ENCODE measurements at regions not wholly inside any gene's neighbourhood (a gene's known extent, or its start where the extent isn't known, plus 50 kb on each side); places are given as distances from the start of the nearest gene placed in this dataset.
"Not testable (repeated sequence)": the region's sequence is repeated elsewhere in the genome, so short reads cannot be mapped to it uniquely, and the experiment has no call there.

DNA sequence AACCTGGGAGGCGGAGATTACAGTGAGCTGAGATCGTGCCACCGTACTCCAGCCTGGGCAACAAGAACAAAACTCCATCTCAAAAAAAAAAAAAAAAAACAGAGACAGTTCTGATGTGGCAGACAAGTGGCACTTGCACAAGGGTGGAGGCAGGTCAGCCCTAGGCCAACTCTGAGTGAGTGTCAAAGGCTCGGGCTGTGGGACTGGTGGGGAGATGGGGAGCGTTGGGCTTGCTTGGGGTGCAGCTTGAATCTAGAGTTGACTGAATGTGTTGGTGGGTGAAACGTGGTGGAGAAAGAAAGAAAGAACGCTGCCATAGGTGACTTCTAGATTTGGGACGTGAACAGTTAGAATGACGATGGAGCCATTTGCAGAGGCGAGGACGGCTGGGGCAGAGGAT, 121.3 kb upstream of the SPACA7 start:
- no peaks in the 10 kb centered on the region for H3K36me3 ChIP-seq (ENCODE audit: insufficient read depth, low read length)
- H3K27me3 ChIP-seq (ENCODE audit: insufficient read depth, low read length) = no peaks in the 10 kb centered on the region
- no peak overlapping the region for H3K4me3 ChIP-seq (ENCODE audit: low read length)
- peaks cover 2% of the 10 kb centered on the region for H3K9me3 ChIP-seq (ENCODE audit: low read length)
- H3K4me1 ChIP-seq (ENCODE audit: insufficient read depth, low read length) = no peaks in the 10 kb centered on the region
- H2AFZ ChIP-seq (ENCODE audit: low read depth, low read length) = no peak overlapping the region

- no peaks in the 10 kb centered on the region for H3K4me1 ChIP-seq (ENCODE audit: insufficient read depth, low read length)
- H3K4me3 ChIP-seq (ENCODE audit: low read length) = no peak overlapping the region
- peaks cover 2% of the 10 kb centered on the region for H3K9me3 ChIP-seq (ENCODE audit: low read length)
- no peaks in the 10 kb centered on the region for H3K36me3 ChIP-seq (ENCODE audit: insufficient read depth, low read length)
- H2AFZ ChIP-seq (ENCODE audit: low read depth, low read length) = no peak overlapping the region
- no peaks in the 10 kb centered on the region for H3K27me3 ChIP-seq (ENCODE audit: insufficient read depth, low read length)
Measured at GRCh38 chr13:112255550-112256120, 120.5 kb upstream of the SPACA7 start.

DNA sequence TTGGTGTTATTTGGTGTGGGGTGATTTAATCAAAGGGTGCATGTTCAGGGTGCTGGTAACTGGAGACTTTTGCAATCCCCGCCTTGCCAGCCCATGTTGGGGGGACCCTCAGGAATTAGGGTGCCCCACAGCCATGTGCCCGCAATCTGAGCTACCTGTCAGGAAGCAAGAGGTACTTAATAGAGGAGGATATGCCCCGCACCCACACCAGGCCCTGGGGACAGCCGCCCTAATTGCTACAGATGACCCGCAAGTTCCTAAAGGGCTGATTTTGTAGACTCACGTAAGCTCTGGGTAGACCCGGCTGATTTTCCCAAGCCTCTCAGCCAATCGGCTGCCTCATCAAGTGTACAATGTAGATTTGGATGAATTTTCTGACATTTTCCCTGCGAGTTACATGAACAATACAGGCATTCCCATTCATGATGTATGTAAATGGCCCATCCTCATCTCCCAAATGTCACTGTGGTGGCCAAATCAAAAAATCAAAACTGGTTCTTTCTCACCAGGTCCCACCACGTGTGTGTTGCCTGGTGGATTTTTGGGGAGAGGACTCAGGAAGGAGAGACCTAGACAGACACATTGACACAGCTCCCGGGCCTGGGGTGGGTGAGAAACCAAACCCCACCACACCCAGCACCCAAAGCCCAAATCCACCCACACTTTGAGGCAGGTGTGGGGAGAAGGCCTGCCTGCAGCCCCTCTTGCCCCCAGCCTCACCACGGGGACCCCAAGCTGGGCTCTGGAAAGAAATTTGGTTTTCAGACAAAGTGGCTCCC, 119.2 kb upstream of the SPACA7 start:
- H3K4me1 ChIP-seq (ENCODE audit: insufficient read depth, low read length) = no peaks in the 10 kb centered on the region
- peaks cover 4% of the 10 kb centered on the region for H3K9me3 ChIP-seq (ENCODE audit: low read length)
- H3K36me3 ChIP-seq (ENCODE audit: insufficient read depth, low read length) = no peaks in the 10 kb centered on the region
- H3K27me3 ChIP-seq (ENCODE audit: insufficient read depth, low read length) = no peaks in the 10 kb centered on the region
- H3K4me3 ChIP-seq (ENCODE audit: low read length) = no peak overlapping the region
- no peak overlapping the region for H2AFZ ChIP-seq (ENCODE audit: low read depth, low read length)

- Histone ChIP-seq H3K4me1 (ENCODE audit: insufficient read depth, low read length) (no peaks in the 10 kb centered on the region), H3K36me3 (ENCODE audit: insufficient read depth, low read length) (no peaks in the 10 kb centered on the region), H2AFZ (ENCODE audit: low read depth, low read length) (no peak overlapping the region), H3K9me3 (ENCODE audit: low read length) (peaks cover 6% of the 10 kb centered on the region), H3K4me3 (ENCODE audit: low read length) (no peak overlapping the region), H3K27me3 (ENCODE audit: insufficient read depth, low read length) (no peaks in the 10 kb centered on the region)
Measured at GRCh38 chr13:112259511-112259910, 116.6 kb upstream of the SPACA7 start.

GRCh38 chr13:112260108-112261055, 115.8 kb upstream of the SPACA7 start:
- H3K36me3 ChIP-seq (ENCODE audit: insufficient read depth, low read length) = no peaks in the 10 kb centered on the region
- H3K4me3 ChIP-seq (ENCODE audit: low read length) = no peak overlapping the region
- H3K4me1 ChIP-seq (ENCODE audit: insufficient read depth, low read length) = no peaks in the 10 kb centered on the region
- peaks cover 6% of the 10 kb centered on the region for H3K9me3 ChIP-seq (ENCODE audit: low read length)
- H3K27me3 ChIP-seq (ENCODE audit: insufficient read depth, low read length) = no peaks in the 10 kb centered on the region
- no peak overlapping the region for H2AFZ ChIP-seq (ENCODE audit: low read depth, low read length)

DNA sequence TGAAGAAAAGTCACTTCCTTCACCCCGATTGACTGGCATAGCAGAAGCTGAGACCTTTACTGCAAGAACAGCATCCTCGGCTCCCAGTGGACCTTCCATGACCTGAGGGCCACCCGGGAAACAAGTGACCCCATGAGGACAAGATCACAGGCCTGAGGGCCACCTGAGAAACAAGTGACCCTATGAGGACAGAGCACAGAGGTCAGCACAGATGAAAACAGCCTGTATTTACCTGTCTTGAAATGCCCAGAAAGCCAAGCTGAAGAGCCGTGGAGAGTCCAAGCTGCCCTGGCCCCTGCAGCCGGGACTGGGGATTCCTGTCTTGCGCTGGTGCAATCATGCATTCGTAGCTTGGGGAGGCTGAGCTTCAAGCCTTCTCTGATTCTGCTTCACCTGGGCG, 114.2 kb upstream of the SPACA7 start:
- Histone ChIP-seq H3K9me3 (ENCODE audit: low read length) (peaks cover 6% of the 10 kb centered on the region), H3K4me1 (ENCODE audit: insufficient read depth, low read length) (no peaks in the 10 kb centered on the region), H2AFZ (ENCODE audit: low read depth, low read length) (no peak overlapping the region), H3K27me3 (ENCODE audit: insufficient read depth, low read length) (no peaks in the 10 kb centered on the region), H3K4me3 (ENCODE audit: low read length) (no peak overlapping the region), H3K36me3 (ENCODE audit: insufficient read depth, low read length) (no peaks in the 10 kb centered on the region)

- Histone ChIP-seq H3K36me3 (ENCODE audit: insufficient read depth, low read length) (no peaks in the 10 kb centered on the region), H3K27me3 (ENCODE audit: insufficient read depth, low read length) (no peaks in the 10 kb centered on the region), H3K4me3 (ENCODE audit: low read length) (no peak overlapping the region), H3K4me1 (ENCODE audit: insufficient read depth, low read length) (no peaks in the 10 kb centered on the region), H2AFZ (ENCODE audit: low read depth, low read length) (no peak overlapping the region), H3K9me3 (ENCODE audit: low read length) (peaks cover 3% of the 10 kb centered on the region)
Measured at GRCh38 chr13:112263152-112263551, 113.0 kb upstream of the SPACA7 start.

DNA sequence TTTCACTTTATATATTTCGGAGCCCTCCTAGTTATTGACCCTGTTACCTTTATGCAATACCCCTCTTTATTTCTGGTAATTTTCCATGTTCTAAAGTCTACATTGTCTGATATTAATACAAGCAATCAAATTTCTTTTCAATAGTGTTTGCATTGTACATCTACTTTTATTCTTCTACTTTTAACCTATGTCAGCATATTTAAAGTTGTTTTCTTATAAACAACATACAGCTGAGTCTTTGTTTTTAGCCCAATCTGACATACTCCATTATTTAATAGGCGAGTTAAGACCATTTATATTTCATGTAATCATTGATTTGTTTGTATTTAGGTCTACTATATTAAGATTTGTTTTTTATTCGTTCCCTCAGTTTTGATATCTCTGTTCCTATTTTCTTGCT, 108.5 kb upstream of the SPACA7 start:
- no peak overlapping the region for H3K4me3 ChIP-seq (ENCODE audit: low read length)
- H3K4me1 ChIP-seq (ENCODE audit: insufficient read depth, low read length) = peaks cover 5% of the 10 kb centered on the region
- no peaks in the 10 kb centered on the region for H3K36me3 ChIP-seq (ENCODE audit: insufficient read depth, low read length)
- no peaks in the 10 kb centered on the region for H3K27me3 ChIP-seq (ENCODE audit: insufficient read depth, low read length)
- peaks cover 2% of the 10 kb centered on the region for H3K9me3 ChIP-seq (ENCODE audit: low read length)
- no peak overlapping the region for H2AFZ ChIP-seq (ENCODE audit: low read depth, low read length)

GRCh38 chr13:112270951-112271350, 105.2 kb upstream of the SPACA7 start:
- Histone ChIP-seq H3K27me3 (ENCODE audit: insufficient read depth, low read length) (no peaks in the 10 kb centered on the region), H2AFZ (ENCODE audit: low read depth, low read length) (no peak overlapping the region), H3K4me1 (ENCODE audit: insufficient read depth, low read length) (peaks cover 28% of the 10 kb centered on the region), H3K36me3 (ENCODE audit: insufficient read depth, low read length) (no peaks in the 10 kb centered on the region), H3K9me3 (ENCODE audit: low read length) (no peaks in the 10 kb centered on the region), H3K4me3 (ENCODE audit: low read length) (no peak overlapping the region)

- not testable (repeated sequence) for H3K9me3 ChIP-seq (ENCODE audit: low read length); H3K36me3 ChIP-seq (ENCODE audit: insufficient read depth, low read length); H3K27me3 ChIP-seq (ENCODE audit: insufficient read depth, low read length); H3K4me1 ChIP-seq (ENCODE audit: insufficient read depth, low read length); H3K4me3 ChIP-seq (ENCODE audit: low read length); H2AFZ ChIP-seq (ENCODE audit: low read depth, low read length)
Measured at GRCh38 chr13:112286733-112287132, 89.4 kb upstream of the SPACA7 start.

DNA sequence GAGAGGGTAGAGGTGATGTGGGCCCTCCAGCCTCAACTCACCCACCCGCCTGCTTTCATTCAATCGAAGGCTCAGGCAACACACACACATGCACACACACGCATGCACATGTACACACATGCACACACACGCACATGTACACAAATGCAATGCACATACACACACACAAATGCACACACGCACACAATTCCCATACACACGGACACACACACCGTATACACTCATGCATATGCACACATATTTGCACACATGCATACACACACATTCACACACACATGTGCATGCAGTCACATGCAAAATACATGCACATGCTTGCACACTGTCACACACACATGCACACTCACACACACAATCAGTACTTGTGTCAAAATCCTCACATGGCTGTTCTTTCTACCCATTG, 55.9 kb upstream of the SPACA7 start:
- H3K27me3 ChIP-seq (ENCODE audit: insufficient read depth, low read length) = no peaks in the 10 kb centered on the region
- no peak overlapping the region for H3K4me3 ChIP-seq (ENCODE audit: low read length)
- no peaks in the 10 kb centered on the region for H3K36me3 ChIP-seq (ENCODE audit: insufficient read depth, low read length)
- peaks cover 3% of the 10 kb centered on the region for H3K9me3 ChIP-seq (ENCODE audit: low read length)
- no peaks in the 10 kb centered on the region for H3K4me1 ChIP-seq (ENCODE audit: insufficient read depth, low read length)
- H2AFZ ChIP-seq (ENCODE audit: low read depth, low read length) = no peak overlapping the region

DNA sequence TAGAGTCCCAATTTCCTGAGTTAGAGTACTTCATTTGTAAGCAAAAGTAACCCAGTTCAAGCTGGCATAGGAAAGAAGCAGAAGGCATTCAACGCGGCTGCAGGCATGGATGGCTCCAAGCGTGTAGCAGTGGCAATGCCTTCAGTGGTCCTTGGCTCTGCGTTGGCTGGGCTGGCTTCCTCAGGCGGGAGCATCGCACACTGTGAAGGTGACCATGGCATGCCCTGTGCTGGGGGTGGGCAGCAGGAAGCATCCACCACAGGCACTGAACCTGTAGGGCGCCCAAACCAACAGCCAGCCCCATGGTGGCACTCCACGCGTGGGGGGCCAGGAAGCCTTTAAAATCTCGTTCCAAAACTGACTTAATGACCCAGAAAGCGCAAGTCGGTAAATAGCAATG, 53.6 kb upstream of the SPACA7 start:
- no peaks in the 10 kb centered on the region for H3K27me3 ChIP-seq (ENCODE audit: insufficient read depth, low read length)
- H2AFZ ChIP-seq (ENCODE audit: low read depth, low read length) = no peak overlapping the region
- peaks cover 3% of the 10 kb centered on the region for H3K9me3 ChIP-seq (ENCODE audit: low read length)
- no peaks in the 10 kb centered on the region for H3K4me1 ChIP-seq (ENCODE audit: insufficient read depth, low read length)
- no peak overlapping the region for H3K4me3 ChIP-seq (ENCODE audit: low read length)
- no peaks in the 10 kb centered on the region for H3K36me3 ChIP-seq (ENCODE audit: insufficient read depth, low read length)

DNA sequence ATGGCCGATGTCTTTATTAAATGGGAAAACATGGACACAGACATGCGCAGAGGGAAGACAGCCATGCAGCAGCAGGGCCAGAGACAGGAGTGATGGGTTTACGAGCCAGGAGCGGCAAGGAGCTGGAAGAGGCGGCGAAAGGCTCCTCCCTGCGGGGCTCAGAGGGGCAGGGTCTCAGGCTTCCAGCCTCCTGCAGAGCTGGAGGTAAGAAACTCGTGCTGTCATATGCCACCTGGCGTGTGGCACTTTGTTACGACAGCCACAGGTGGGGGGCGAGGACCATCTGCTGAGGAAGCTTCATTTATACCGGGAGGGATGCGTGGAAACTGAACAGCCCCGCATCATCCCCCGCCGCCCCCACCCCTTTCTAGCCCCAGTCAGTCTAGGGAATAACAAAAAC, 52.0 kb upstream of the SPACA7 start:
- H3K4me1 ChIP-seq (ENCODE audit: insufficient read depth, low read length) = no peaks in the 10 kb centered on the region
- no peak overlapping the region for H2AFZ ChIP-seq (ENCODE audit: low read depth, low read length)
- H3K27me3 ChIP-seq (ENCODE audit: insufficient read depth, low read length) = no peaks in the 10 kb centered on the region
- H3K36me3 ChIP-seq (ENCODE audit: insufficient read depth, low read length) = no peaks in the 10 kb centered on the region
- H3K9me3 ChIP-seq (ENCODE audit: low read length) = no peaks in the 10 kb centered on the region
- H3K4me3 ChIP-seq (ENCODE audit: low read length) = no peak overlapping the region
